ENCODE measurements at regions not wholly inside any gene's neighbourhood (a gene's known extent, or its start where the extent isn't known, plus 50 kb on each side); places are given as distances from the start of the nearest gene placed in this dataset.

- H3K27ac ChIP-seq, result no peak overlapping the region
- ChIA-PET POLR2A (ENCODE audit: low non-redundant PET) (no interaction called here), CTCF (no interaction called here)
- no peak for TF ChIP-seq CTCF (conservative IDR thresholded peaks at IDR 0.05; ENCODE audit: low read depth)
- no peak for DNase-seq (ENCODE audit: low spot score)
Measured at GRCh38 chr4:147299205-147299604, 181.7 kb upstream of the EDNRA start.

DNA sequence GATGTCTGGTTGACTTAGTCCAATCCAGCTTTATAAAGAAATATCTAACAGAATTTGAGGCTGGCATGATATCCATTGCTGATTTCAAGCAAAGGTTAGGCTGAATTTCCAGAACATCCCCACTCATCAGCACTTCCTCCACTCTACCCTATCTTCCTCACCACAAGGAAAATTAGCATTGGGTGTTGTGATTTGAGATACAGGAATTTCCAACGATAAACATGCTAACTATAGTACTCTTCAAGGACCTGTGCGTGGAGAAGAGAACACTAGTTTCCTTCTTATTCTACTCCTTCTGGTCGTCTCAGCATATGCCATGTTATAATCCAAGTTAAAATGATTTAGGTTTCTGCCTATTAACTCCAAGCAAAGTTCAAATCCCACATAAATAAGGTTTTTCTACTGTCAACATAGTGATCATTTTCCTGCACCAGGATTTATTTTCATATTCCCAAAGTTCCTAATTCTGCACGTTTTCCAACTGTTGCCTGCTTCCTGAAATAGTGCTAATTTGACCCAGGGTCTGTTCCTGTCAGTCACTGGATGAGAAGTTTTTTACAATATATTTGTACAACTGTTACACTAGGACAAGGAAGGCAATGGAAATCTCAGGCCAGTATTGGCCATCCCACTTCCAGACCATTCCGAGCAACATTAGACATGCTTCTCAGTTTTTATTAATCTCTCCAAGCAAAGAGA lies 177.6 kb upstream of the EDNRA start:
- CTCF ChIA-PET, result no interaction called here
- TF ChIP-seq CTCF (conservative IDR thresholded peaks at IDR 0.05; ENCODE audit: low read depth), result no peak
- POLR2A ChIA-PET (ENCODE audit: low non-redundant PET), result no interaction called here

DNA sequence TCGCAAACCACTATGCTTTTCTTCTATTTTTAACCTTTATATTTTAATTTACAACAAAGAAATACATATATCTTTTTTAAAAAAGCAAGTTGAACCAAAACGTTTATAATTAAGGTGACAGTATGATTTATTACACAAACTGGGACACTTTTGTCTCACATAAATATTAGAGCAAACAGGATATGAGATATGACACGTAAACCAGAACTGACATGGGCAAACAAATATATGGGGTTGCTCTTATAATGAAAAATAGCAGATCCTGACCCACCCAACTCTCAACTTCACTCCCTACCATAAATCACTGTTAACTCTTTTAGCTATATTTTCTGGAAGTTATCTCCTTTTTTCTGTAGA lies 177.0 kb upstream of the EDNRA start:
- POLR2A ChIA-PET (ENCODE audit: low non-redundant PET), result interaction anchor here (0.5 kb wide), 1 partner anchor 1072 kb away, joined by 3 read pairs; no protein-coding TSS in a partner anchor
- CTCF ChIA-PET, result no interaction called here
- no peak for TF ChIP-seq CTCF (conservative IDR thresholded peaks at IDR 0.05; ENCODE audit: low read depth)

More for the DNA sequence above, 177.6 kb upstream of the EDNRA start:
- no peak overlapping the region for H3K27ac ChIP-seq
- no peak for DNase-seq (ENCODE audit: low spot score)

DNA sequence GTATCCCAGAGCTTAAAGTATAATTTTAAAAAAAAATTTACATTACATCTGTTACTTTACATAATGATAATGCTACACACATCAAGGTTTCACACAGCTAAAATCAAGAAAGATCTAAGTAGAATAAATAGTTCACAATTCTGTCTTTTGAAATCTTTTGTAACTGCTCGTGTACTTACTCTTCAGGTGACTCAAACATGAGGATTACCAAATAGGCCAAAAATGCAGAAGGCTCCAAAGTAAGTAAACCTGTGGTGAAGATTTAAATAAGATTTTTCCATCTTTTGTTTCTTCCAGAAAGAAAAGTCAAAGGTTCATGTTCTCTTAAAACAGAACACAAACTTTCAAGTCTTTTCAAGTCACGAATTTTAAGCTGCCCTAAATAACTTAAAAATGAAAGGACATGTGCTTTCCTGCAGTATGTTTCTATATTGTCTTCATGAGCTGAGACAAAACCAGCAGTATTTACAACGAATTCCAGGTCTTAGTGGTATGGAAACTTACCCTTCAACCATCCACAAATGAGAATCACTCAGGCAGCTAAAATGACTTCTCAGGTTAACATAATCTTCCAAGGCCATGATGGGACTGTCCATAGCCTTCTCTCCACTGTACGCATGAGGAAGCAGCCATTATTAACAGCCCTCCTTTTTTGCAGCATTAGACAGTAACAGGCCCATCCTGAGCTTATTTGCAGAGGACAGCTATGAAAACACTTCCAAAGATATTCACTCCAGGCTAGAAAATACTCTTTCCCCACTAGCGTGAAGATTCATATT lies 172.8 kb upstream of the EDNRA start:
- POLR2A ChIA-PET (ENCODE audit: low non-redundant PET), result no interaction called here
- H3K27ac ChIP-seq, result no peak overlapping the region
- CTCF ChIA-PET, result interaction anchor here (0.6 to 0.7 kb wide), 4 partner anchors 26 to 880 kb away, joined by 3 to 4 read pairs (median 3); no protein-coding TSS in a partner anchor
- TF ChIP-seq CTCF (conservative IDR thresholded peaks at IDR 0.05; ENCODE audit: low read depth), result no peak
- DNase-seq (ENCODE audit: low spot score), result no peak

More for the DNA sequence above, 177.0 kb upstream of the EDNRA start:
- DNase-seq (ENCODE audit: low spot score), result no peak
- H3K27ac ChIP-seq, result no peak overlapping the region

- CTCF ChIA-PET, result interaction anchor here (0.6 kb wide), 1 partner anchor 552 kb away, joined by 3 read pairs; no protein-coding TSS in a partner anchor
- no peak overlapping the region for H3K27ac ChIP-seq
Measured at GRCh38 chr4:147309434-147309833, 171.5 kb upstream of the EDNRA start.

GRCh38 chr4:147310312-147310711 lies 170.6 kb upstream of the EDNRA start:
- CTCF ChIA-PET, result no interaction called here
- POLR2A ChIA-PET (ENCODE audit: low non-redundant PET), result no interaction called here
- no peak overlapping the region for H3K27ac ChIP-seq
- no peak for DNase-seq (ENCODE audit: low spot score)
- no peak for TF ChIP-seq CTCF (conservative IDR thresholded peaks at IDR 0.05; ENCODE audit: low read depth)

More at GRCh38 chr4:147309434-147309833, 171.5 kb upstream of the EDNRA start:
- POLR2A ChIA-PET (ENCODE audit: low non-redundant PET), result no interaction called here
- no peak for TF ChIP-seq CTCF (conservative IDR thresholded peaks at IDR 0.05; ENCODE audit: low read depth)
- DNase-seq (ENCODE audit: low spot score), result no peak

All from RWPE1 (cell line).